HG02678 (cell line): ENCODE measurements at regions not wholly inside any gene's neighbourhood (a gene's known extent, or its start where the extent isn't known, plus 50 kb on each side); places are given as distances from the start of the nearest gene placed in this dataset.
A peak's percentile ranks its signal among the peaks of the same experiment; 100 is the strongest.

ENCODE experiments used
- ATAC-seq: cut with Tn5 transposase; IDR thresholded peaks from one replicate; pipeline ENCODE4 v1.9.1; 2021; ENCODE audit warnings: mild to moderate bottlenecking, moderate library complexity; ENCODE audit not compliant: unreplicated experiment

DNA sequence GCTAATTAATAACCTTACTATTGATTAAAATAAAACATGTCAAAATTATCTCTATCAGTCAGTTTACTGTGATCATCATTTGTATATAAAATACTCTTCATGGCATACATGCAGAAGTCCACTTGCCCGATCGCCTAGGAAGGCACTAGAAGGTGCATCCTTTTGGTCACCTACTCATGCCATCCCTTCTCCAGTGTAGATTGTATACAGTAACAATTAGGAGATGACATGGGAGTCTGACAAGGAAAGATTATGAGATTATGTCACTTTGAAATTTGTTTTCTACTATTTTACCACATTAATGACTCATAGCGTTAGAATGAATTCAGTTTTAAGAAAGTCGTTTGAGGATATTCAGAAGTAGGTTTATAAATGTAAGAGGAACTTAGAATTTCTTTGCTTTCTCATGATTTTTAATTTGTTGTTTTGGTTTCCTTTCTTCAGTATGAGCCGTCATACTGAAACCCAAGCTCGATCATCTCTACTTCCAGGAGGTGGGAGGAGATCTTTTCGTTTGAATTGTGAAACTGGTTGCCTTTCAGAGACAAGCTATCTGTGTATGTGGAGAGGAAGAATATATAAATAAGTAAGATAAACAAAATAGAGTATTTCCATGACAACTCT is 51.1 kb upstream of the UNC5C start:
- peak; percentile 73 for ATAC-seq
